ENCODE measurements at regions not wholly inside any gene's neighbourhood (a gene's known extent, or its start where the extent isn't known, plus 50 kb on each side); places are given as distances from the start of the nearest gene placed in this dataset.

GRCh38 chr2:8101614-8102277 is 580.1 kb upstream of the ID2 start:
- TF ChIP-seq ZFP36 (IDR thresholded peaks at IDR 0.05; ENCODE audit: borderline replicate concordance, partially characterized antibody) (no peak), EHMT2 (IDR thresholded peaks at IDR 0.05; ENCODE audit: low read depth) (no peak), FOSL2 (IDR thresholded peaks at IDR 0.05) (no peak), FOSL2 (CRISPR knock-in tag; IDR thresholded peaks at IDR 0.05) (no peak), CEBPB (IDR thresholded peaks at IDR 0.05) (no peak)
